ENCODE measurements at regions not wholly inside any gene's neighbourhood (a gene's known extent, or its start where the extent isn't known, plus 50 kb on each side); places are given as distances from the start of the nearest gene placed in this dataset.

GRCh38 chr15:36370051-36370730 is 209.2 kb upstream of the CDIN1 start:
- DNase-seq, result no peak

GRCh38 chr15:36370731-36371112 is 208.7 kb upstream of the CDIN1 start:
- no peak for DNase-seq

GRCh38 chr15:36371509-36371908 is 207.9 kb upstream of the CDIN1 start:
- no peak for DNase-seq

GRCh38 chr15:36372968-36373367 is 206.5 kb upstream of the CDIN1 start:
- DNase-seq, result no peak

GRCh38 chr15:36373550-36373949 is 205.9 kb upstream of the CDIN1 start:
- DNase-seq, result no peak

- DNase-seq, result no peak
Measured at GRCh38 chr15:36389107-36389506, 190.3 kb upstream of the CDIN1 start.

- DNase-seq, result no peak
Measured at GRCh38 chr15:36390491-36390890, 188.9 kb upstream of the CDIN1 start.

GRCh38 chr15:36392676-36393266 is 186.7 kb upstream of the CDIN1 start:
- no peak for DNase-seq

GRCh38 chr15:36398212-36398611 is 181.2 kb upstream of the CDIN1 start:
- no peak for DNase-seq

GRCh38 chr15:36399276-36399675 is 180.2 kb upstream of the CDIN1 start:
- no peak for DNase-seq

- no peak for DNase-seq
Measured at GRCh38 chr15:36400936-36401585, 178.4 kb upstream of the CDIN1 start.

GRCh38 chr15:36401586-36401966 is 177.8 kb upstream of the CDIN1 start:
- no peak for DNase-seq

GRCh38 chr15:36403351-36403750 is 176.1 kb upstream of the CDIN1 start:
- DNase-seq, result no peak

GRCh38 chr15:36406366-36406765 is 173.1 kb upstream of the CDIN1 start:
- DNase-seq, result no peak

GRCh38 chr15:36406911-36407310 is 172.5 kb upstream of the CDIN1 start:
- no peak for DNase-seq

GRCh38 chr15:36407647-36408046 is 171.8 kb upstream of the CDIN1 start:
- no peak for DNase-seq

- DNase-seq, result no peak
Measured at GRCh38 chr15:36409819-36410218, 169.6 kb upstream of the CDIN1 start.

- DNase-seq, result no peak
Measured at GRCh38 chr15:36414670-36415069, 164.8 kb upstream of the CDIN1 start.

GRCh38 chr15:36415643-36416042 is 163.8 kb upstream of the CDIN1 start:
- no peak for DNase-seq

GRCh38 chr15:36422631-36423030 is 156.8 kb upstream of the CDIN1 start:
- DNase-seq, result no peak

GRCh38 chr15:36426691-36427090 is 152.7 kb upstream of the CDIN1 start:
- no peak for DNase-seq

- no peak for DNase-seq
Measured at GRCh38 chr15:36428102-36428845, 151.2 kb upstream of the CDIN1 start.

- no peak for DNase-seq
Measured at GRCh38 chr15:36429707-36430106, 149.7 kb upstream of the CDIN1 start.

- DNase-seq, result no peak
Measured at GRCh38 chr15:36430280-36430679, 149.1 kb upstream of the CDIN1 start.
